NCI-H2227 treated with DMSO at 0.1 percent for 48 hours (cell line): ENCODE measurements at regions not wholly inside any gene's neighbourhood (a gene's known extent, or its start where the extent isn't known, plus 50 kb on each side); places are given as distances from the start of the nearest gene placed in this dataset.

Experiments
- DNase-seq: peaks from one replicate; lab custom pipeline; 2025; lab: John Stamatoyannopoulos, UW

DNA sequence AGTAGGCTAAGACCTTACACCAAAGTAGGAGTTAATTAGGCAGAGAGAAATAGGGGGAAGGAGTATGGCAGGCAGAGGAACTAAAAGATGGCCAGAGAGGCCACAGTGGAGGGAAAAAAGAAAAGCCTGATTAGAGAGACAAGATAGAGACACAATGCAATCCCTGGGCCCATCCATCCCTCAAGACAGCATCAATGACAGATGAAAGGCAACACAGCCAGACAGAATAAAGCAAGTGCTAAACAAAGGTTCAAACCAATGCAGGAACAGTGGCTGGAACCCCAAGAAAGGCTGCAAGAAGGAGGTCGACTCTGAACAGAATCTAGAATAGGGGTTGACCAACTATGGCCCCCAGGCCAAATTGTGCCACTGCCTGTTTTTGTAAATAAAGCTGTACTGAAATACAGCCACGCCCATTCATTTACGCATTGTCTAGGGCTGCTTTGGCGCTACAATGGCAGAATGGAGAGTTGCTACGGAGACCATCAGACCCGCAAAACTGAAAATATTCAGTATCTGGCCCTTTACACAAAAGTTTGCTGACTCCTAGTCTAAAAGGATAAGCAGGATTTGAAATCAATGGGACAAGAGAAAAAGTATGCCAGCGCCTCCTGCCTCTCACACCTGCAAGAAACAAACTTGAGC lies 473.3 kb upstream of the PSMD7 start:
- no peak for DNase-seq

- no peak for DNase-seq
Observed at GRCh38 chr16:73817526-73818324, 478.9 kb upstream of the PSMD7 start.

- no peak for DNase-seq
Observed at GRCh38 chr16:73813527-73813926, 483.1 kb upstream of the PSMD7 start.

GRCh38 chr16:73804456-73804855 lies 492.2 kb upstream of the PSMD7 start:
- no peak for DNase-seq

GRCh38 chr16:73798471-73798870 lies 498.1 kb upstream of the PSMD7 start:
- no peak for DNase-seq

- DNase-seq = no peak
Observed at GRCh38 chr16:73797115-73797514, 499.5 kb upstream of the PSMD7 start.

- no peak for DNase-seq
Observed at GRCh38 chr16:73796241-73796640, 500.4 kb upstream of the PSMD7 start.

DNA sequence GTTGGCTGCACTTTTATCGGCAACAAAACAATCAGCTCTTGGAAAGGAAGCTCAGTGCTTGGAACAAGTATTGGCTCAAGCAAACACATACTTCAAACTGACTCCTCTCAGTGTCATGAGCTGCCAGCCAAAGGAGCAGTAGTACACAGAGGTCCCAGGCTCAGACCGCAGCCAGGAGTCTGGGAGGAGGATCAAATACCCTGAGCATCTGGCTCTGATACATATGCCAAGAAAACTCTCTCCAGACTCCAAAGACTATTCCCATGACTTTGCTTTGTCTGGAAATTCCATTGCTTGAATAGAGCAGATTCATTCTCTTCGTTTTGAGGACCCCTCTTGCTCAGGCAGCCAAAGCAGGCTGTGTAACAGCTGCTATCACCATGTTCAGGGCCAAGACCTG lies 501.6 kb upstream of the PSMD7 start:
- DNase-seq = no peak

- DNase-seq = no peak
Observed at GRCh38 chr16:73793871-73794437, 502.7 kb upstream of the PSMD7 start.

- DNase-seq = no peak
Observed at GRCh38 chr16:73793260-73793659, 503.4 kb upstream of the PSMD7 start.

- no peak for DNase-seq
Observed at GRCh38 chr16:73792199-73793020, 504.2 kb upstream of the PSMD7 start.

- DNase-seq = no peak
Observed at GRCh38 chr16:73781297-73781696, 515.3 kb upstream of the PSMD7 start.

GRCh38 chr16:73778887-73779286 lies 517.7 kb upstream of the PSMD7 start:
- no peak for DNase-seq

DNA sequence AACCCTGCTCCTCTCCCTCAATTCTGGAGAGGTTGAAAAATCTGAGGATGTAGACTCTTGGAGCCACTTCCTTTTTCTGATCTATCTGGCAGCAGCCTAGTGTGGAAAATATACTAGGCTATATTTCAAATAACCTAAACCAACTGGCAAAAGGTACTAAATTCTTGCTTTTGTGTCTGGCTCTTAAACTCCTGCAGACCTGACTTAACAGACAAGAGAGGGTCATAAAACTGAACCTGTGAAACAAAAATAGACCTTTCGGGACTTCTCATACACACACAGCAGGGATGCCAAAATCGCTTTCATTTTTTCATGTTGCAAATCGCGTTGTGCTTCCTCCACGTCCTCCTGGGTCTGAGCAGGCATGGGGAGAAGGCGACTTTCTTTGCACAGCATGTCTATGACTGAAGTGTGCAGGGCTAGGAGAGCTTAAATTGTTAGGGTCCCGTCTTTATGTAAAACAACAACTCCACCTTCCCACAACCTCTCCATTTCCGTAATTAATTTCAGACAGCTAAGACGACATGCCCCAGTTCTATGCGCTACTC lies 520.7 kb upstream of the PSMD7 start:
- peak; percentile 22 for DNase-seq

DNA sequence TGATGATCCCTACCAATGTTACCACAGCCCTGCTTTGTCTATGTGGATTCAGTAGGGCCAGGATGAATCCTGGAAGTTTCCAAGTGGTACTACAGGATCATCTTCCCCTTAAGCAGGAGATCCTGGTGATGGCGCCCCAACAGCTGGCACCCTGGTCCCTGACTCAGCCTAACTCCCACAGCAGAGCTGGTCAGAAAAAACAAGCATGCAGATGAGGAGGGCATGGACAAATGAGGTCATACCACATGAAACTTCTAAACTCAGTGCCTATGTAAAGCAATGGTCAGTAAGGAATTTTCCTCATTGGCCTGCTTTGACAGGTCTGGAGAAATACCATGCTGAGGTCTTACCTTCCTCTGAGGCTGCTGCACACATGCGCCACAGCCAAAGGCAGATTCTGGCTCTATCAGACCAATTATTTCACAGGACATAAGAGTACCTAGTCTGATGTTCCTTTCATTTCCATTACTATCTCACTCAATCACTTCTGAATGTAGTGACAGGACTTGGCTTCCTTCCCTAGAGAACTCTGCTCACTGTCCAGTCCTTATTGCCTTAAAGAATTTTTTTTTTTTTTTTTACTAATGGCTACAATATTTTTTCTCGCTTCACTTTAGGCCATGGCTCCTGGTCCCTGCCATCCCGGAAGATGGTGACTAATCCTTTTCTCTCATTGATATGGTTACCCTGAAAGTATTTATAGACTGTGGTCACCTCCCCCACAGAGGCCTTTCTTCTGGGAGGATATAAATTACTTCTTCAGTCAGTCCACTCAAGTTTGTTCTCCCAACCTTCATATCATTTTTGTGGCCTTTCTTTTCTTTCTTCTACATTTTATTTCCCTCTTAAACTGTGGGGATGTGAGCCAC lies 525.2 kb upstream of the PSMD7 start:
- DNase-seq = no peak

DNA sequence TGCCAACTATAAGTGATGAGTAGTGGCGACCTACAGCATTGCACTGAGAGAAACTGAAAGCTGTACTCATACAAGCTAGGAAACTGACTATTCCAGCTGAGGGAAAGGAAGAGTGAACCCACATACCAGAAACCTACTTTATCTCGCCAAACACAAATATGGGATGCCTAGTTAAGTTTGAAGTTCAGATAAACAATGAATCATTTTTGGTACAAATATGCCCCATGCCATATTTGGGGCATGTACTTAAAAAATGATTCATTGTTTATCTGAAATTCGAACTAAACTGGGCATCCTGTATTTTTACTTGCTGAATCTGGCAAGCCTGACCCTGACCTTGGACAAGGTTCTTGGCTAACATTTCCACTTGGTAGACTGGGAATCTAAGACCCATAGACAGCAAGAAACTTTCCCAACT lies 527.8 kb upstream of the PSMD7 start:
- DNase-seq = no peak

DNA sequence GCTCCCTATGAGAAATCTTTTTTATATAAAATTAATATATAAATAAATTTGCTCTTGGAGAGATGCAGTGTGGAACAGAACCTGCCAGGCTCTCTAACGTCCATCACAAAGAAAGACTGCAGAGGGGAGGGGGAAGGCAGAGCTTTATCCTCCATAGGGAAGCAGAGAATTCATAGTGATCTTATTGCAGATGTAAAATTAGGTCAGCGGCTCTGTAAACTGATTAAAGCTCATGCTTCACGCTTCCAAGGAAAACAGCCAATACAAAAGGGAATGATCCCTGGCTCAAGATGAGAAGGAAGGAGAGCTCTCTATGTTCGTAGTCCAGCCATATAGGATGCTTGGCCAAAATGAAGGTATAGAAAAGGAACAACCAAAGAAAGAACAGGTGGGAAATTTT lies 532.3 kb upstream of the PSMD7 start:
- DNase-seq = no peak

DNA sequence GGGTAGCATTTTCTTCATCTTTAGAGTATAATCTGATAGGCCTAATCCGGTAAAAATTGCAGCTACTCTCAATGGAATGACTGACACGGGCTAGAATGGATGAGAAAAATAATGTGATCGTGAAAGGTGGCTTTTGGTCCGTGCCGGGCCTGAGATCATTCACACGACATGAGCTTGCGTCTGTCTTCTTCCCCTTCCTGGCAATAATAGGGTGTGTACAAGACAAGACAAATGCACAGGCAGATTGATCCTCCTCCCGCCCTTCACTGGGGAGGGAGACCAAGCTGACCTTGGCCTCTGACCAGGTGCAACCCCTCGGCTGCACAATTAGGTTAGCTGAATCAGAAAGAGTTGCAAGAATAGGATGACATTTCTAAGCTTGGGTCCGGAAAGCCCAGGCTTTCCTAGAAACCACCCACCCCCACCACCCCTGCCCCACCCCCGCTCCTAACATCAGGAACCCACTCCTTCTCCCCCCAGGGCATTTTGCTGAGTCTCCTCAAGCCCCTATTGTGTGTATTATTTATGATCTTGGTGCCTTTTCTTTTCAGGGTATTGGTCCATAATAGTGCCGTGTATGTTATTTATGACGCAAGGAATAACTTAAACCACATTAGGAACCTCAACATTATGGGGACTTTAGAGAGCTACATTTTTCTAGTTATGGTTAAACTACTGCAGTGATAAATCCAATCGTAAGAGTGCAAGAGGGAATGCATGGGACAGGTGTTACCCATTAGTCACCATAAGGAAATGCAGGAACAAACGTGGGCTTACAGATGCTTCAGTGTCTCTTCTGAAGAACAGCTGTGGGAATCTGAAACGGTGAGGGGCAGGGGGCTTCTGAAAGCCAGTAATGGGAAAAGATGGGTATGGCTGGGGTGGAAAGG lies 540.1 kb upstream of the PSMD7 start:
- DNase-seq = no peak

GRCh38 chr16:73753931-73754330 lies 542.7 kb upstream of the PSMD7 start:
- DNase-seq = no peak

- DNase-seq = no peak
Observed at GRCh38 chr16:73750639-73751038, 546.0 kb upstream of the PSMD7 start.
